ENCODE measurements at regions not wholly inside any gene's neighbourhood (a gene's known extent, or its start where the extent isn't known, plus 50 kb on each side); places are given as distances from the start of the nearest gene placed in this dataset.
A peak's percentile ranks its signal among the peaks of the same experiment; 100 is the strongest.
"Not testable (repeated sequence)": the region's sequence is repeated elsewhere in the genome, so short reads cannot be mapped to it uniquely, and the experiment has no call there.

DNA sequence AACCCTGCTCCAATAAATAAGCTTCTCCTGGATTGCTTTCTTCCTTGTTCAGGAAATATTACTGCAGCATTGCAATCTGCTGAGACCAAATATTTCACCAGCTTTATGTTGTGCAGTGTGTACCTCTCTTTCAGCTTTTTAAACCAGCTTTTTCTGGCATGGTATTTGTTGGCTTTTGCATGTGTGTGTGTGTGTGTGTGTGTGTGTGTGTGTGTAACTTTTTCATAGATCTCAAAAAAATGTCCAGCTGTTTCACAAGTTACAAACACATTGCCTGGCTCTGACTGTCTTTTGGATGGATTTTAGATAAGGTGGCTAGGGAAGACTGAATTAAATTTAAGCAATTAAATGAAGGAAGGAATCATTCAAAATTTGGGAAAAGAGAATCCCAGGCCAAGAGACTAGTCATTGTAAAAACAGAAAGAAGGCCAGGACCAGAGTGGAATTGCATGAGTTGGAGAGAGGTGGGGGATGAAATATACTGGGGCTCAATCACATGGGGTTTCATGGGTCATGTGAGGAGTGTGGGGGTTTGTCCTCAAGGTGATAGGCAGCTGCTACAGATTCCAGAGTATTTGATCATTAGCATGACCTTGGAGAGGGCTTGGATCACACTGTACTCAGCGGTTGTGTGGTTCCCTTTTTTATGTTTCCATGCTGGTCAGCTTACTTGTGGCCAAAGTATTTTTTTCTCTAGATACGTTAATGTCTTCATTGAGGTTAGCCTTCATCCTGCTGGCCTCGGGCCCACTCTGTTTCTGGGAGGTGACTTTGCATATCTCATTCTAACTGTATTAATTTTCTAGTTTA is 357.7 kb upstream of the BOD1L1 start:
- no peak for DNase-seq (ENCODE audit: low read depth, low spot score)

DNA sequence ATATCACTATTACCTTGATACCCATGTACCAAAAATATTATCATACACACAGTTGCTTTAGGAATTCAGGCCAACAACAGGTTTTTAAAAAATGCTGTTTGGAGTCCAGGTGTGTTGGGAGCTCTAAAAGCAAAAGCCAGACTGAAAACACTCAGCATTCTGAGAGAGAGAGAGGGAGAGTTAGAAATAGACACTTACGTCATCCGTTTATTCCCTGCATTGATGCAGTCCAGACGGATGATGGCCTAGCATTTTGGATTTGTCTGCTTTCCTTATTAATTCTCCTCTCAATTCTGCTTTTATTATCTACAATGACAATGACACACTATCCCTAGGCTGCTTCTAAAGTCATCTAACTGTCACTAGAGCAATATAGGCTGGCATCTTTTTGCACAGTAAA is 358.3 kb upstream of the BOD1L1 start:
- DNase-seq (ENCODE audit: low read depth, low spot score): no peak

DNA sequence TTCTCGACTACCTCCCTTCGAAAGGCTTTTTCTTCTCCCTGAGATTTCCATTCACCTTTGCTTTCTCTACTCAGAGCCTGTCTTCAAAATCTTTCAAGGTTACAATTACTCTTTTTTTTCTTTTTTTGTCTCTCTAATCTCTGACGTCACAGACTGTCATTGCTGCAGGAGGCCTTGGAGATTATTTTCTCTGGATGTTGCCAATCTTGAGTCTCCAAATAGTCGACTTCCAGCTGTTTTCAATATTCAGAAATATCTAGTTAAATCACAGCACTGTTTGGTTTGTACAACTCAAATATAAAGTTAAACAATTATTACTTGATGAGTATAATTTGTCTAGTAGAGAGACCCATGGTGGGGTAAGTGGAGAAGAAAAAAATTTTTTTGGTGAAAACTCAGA is 359.0 kb upstream of the BOD1L1 start:
- DNase-seq (ENCODE audit: low read depth, low spot score): no peak

DNA sequence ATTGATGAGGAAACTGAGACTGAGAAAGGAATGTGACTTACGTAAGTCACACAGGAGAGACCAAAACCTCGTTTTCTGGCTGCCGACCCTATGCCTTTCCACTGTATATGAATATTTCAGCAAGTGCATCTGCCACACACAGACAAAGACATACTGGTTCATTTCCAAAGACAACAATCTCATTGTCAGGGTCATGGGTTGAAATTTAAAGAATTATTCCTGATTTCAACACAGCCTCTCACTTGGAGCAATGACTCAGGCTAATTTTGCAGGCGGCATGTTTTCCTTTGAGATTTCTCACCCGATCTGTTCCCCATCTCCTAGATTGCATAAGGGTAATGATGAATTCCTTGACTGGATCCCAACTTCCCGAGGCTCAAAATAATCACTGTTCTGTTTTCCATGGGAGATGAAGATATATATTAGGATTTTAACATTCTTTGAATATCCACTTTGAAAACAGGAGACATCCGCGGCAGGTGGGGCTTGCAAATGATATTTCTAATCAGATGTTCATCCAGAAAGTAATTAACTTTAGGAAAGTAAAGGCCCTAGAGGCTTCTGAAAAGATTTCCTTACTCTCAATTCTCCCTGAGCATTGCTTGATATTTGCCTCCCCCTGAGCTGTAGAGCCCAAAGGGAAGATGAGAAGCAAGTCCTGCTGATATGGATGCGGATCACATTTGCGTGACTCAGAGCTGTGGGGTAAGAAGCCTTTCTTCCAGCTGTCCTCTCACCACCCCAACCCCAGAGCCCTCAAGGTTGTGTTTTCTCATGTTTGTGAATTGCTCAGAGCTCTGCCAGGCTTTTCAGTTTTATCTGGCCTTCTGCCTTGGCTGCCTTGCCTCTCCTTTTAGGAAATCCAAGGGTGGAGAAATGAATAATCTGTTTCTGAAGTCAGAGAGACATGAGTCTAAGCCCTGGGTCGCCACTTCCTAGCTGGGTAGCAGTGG is 361.1 kb upstream of the BOD1L1 start:
- DNase-seq (ENCODE audit: low read depth, low spot score): peak; percentile 93

DNA sequence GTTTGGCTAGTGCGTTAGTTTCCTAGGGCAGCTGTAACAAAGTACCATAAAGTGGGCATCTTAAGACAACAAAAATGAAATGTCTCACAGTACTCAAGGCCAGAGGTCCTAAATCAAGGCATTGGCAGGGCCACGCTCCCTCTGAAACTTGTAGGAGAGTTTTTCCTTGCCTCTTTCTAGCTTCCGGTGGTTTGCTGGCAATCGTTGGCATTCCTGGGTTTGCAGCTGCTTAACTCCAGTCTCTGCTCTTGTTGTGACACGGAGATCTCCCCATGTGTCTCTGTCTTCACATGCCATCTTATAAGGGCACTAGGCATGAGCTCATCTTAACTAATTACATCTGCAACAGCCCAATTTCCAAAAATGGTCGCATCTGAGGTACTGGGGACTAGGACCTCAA is 362.0 kb upstream of the BOD1L1 start:
- no peak for DNase-seq (ENCODE audit: low read depth, low spot score)

DNA sequence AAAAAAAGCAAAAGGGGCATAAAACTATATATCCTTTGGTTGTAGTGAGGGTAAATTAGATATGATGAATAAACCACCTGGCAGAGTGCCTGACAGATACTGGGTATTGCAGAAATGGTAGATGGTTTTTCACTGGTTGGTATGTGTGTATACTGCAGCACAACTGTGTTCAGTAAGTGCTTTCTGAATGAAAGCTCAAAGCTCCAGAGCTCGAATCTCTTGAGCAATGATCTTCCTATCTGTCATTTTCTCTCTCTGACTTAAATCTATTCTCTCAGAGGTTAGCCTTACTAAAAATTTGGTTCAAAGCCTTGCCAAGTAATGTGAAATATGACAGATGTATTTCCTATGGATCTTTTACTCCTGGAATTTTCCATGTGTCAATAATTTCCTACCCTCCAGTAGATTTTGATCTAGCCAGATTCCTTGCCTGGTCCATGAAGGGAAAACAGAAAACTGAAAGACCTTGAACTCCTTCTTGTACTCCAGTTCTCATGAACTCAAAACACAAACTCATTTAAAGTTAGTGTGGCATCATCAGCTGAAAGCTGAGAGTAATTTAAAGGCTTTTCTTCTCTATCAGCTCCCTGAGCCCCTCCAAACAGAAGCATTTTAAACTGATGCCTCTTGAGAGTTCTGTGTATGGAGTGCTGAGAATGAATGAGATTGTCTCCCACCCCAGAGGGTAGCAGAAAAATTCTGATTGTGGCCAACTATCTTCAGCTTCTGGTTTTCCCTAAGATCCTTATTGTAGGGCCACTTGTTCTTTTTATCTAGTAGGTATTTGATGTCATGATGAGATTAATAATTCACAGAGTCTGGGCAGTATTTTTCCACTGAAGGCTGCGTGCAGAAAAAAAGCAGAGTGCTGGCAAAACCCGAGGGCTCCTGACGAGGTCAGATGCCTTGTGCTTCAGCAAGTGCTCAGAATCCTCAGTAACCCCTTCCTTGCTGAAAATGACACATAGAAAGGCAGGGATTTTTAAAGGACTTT is 363.4 kb upstream of the BOD1L1 start:
- DNase-seq (ENCODE audit: low read depth, low spot score): no peak

DNA sequence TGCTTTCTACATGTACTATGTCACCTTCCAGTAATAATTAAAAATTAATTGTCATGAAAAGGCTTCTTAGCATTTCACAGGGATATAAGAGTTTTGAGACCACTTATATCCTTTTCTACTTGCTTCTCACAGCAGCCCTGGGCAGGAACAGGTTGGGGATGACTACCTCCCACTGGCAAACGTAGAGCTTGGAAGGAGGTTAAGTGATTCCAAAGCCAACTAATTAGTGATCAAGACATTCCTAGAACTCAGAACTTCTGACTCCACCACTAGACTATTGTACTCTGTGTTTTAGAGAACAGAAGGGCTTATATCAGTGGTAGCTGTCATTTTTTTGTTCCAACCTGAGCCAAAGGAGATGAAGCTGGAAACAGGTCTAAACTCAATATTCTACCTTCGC is 364.5 kb upstream of the BOD1L1 start:
- DNase-seq (ENCODE audit: low read depth, low spot score): no peak

DNA sequence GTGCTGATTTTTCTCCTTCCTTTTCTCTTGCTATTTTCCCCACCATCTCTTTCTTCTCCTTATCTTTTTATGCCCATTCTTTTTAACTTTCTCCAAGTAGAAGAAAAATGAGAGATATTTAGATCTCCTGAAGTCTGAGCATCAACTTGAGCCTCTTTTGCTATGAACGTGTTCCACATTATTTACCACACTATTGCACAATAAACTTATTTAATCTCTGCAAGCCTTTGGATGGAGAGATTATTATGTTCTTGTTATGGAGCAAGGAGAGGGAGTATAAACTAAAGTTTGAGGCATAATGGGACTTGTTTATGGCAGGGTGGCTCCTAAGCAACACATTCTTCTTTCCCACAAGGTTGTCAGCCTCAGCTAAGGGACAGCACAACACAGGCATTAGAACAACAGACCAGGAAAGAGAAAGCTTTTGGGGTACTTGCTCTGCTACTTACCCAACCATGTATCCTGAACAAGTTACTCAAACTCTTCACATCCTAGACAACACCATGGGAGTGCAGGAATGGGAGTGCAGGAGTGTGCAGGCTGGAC is 365.5 kb upstream of the BOD1L1 start:
- no peak for DNase-seq (ENCODE audit: low read depth, low spot score)

DNA sequence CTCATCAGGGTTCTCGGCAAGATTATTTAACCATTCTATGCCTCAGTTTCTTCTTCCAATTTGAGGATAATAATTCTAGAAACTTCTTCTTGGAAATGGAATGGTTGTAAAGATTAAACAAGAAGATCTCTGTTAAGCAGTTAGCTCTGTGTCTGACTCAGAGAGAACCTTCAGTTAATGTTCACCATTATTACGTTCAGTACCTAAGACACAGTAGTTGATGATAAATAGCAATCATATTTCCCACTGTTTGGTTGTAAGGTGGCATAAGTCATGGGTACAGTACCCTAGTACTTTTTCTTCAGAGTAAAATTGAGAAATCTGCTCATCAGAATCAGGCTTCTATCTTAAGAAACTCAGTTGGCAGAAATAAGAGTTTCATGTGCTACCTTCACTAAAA is 366.5 kb upstream of the BOD1L1 start:
- DNase-seq (ENCODE audit: low read depth, low spot score): no peak

DNA sequence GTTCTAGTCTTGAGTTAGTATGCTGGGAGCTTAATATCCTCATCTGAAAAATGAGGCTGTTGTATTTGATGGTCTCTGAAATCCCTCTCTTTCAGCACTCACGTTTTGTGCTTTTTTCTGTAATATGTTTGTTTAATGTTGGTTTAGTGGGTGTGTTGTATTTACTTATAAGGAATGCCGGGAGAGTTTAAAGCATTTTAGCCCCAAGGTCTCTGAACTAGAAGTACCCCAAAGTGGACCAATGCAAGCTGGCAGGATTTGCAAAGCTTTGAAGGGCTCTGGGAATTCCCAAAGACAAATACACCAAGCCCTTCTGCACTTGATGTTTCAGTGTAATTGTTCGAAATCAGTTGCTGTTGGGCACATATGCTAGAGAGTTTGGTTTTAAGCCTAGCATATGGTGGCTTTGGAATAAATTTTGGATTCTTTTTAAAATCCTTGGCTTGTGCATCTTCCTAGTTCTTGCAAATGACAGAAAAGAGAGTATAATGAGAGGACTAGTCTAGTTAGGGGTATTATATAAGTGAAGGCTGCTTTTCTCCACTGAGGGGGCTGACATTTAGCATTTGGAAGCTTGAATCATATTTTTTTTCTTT is 371.4 kb upstream of the BOD1L1 start:
- DNase-seq (ENCODE audit: low read depth, low spot score): no peak

DNA sequence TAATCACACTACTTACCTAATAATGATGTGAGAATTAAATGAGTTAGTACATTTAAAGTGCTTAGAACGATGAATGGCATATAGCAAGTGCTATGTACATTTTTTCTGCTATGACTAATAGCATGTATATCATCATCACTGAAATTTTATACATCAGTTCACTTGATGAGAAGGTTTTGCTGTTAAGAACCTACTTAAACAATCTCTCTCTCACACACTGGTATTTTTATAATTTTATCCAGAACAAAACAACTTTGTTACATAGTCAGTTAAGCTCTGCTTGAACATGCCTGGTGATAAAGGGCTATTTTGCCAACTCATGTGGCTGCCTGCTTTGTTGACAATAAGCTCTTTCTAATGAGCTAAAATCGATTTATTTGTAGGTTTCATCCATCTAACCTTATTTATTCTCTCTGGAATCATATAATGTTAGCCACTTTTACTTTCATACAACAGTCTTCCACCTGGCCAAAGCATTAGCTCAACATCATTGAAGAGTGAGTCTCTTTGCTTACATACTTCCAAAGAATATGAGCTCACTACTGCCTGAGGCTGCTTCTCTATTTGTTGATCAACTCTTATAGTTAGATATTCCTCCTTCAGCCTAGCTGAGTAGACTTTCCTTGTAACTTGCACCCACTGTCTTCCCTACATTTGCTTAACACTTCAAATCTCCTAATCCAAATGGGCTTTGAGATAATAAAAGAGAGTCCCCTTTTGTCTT is 372.7 kb upstream of the BOD1L1 start:
- no peak for DNase-seq (ENCODE audit: low read depth, low spot score)

DNA sequence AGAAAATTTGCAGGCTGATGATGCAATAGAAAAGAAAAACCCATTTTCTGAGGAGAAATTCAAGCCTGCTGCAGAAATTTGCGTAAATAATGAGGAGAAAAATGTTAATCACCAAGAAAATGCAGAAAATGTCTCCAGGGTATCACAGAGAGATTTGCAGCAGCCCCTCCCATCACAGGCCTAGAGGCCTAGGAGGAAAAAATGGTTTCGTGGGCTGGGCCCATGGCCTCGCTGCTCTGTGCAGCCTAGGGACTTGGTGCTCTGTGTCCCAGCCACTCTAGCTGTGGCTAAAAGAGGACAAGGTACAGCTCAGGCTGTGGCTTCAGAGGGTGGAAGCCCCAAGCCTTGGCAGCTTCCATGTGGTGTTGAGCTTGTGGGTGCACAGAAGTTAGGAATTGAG is 374.8 kb upstream of the BOD1L1 start:
- not testable (repeated sequence) for DNase-seq (ENCODE audit: low read depth, low spot score)

DNA sequence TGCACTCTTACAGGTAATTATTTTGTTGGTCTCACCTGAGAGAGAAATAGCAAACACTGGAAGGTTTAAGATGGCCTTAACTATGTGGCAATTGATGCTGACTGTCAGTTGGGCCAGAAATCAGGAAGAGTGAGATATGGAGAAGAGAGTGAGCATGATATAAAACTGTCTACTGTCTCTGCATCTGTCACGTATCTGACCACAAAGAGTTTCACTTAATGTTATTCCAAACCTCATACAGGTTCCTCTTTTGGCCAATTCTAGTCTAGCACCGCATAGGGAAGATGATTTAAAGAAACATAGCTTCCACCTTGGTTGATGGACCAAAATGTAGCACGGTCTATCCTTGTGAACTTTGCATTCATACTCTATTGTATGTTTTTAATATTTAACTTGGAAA is 381.0 kb upstream of the BOD1L1 start:
- no peak for DNase-seq (ENCODE audit: low read depth, low spot score)

DNA sequence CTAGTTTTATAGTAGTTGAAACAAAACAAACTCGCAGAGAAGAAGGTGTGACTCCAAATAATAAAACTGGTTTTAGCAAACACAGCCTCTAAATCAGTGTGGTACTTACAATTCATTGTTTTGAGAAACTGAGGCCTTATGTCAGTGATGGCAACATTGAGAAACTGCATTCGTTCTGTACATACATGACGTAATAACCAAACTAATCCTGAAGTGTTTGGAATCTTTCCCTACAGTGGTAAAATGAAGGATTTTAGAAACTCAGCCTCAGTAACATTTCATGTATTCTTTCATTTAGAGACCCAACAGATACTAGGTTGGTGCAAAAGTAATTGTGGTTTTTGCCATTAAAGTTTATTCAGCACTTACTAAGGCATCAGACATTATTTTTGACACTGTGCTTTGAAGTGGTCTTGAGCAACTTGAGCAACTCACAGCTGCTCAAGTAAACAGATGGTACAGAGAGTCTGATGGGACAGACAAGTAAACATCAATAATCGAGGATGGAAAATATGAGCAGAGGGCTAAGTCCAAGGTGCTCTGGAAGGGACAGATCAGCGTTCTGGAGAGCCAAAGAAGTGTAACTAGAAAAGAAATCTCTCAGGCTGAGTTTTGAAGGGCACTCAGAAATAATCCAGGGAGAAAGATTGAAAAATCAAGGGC is 390.8 kb upstream of the BOD1L1 start:
- DNase-seq (ENCODE audit: low read depth, low spot score): no peak

DNA sequence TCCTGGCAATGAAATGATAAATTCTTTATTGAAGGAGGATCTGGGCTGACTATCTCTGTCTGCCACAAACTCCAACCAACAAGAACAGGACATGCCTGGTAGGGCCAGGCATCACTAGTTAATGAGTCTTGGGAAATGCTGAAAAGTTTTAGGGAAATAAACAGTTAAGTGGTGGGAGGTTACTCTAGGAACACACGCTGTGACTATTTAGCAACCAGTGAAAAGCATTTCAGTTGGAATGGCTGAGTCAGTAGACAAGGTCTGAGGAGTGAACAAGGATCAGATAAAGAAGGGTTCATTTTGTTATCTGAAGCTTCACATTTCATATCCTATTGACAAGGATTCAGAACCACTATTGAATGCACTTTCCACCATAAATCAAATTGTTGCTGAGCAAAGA is 394.9 kb upstream of the BOD1L1 start:
- DNase-seq (ENCODE audit: low read depth, low spot score): no peak

DNA sequence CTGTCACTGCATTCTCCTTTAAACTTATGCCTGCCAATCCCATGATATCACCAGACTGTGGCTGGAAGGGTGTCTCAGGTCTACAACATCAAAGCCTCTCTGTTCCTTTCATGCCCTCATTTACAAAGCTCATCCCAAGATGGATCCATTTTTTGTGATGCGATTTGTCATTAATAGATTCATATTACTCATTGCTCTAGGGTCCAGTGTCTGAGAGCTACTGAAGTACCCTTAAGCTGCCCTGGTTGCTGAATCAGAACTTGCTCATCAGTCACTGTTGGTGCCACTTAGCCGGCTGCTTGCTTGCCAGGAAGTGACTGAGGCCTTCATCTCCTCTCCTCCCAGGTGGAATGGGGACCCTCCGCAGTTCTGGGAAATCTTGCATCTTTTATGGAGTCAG is 395.5 kb upstream of the BOD1L1 start:
- no peak for DNase-seq (ENCODE audit: low read depth, low spot score)

DNA sequence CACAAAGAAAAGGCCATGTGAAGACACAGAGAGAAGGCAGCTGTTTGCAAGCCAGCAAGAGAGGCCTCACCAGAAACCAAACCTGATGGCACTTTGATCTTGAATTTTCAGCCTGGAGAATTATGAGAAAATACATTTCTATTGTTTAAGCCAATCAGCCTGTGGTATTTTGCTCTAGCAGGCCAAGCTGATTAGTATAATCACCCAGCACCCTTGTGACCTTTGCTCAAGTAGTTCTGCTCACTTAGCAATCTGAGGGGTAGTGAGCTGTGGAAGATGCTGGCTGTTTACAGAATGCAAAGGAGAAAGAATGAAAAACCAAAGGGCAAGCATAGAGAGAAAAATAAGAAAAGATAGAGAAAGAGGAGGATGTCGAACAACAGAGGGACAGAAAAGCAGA is 396.4 kb upstream of the BOD1L1 start:
- DNase-seq (ENCODE audit: low read depth, low spot score): no peak

DNA sequence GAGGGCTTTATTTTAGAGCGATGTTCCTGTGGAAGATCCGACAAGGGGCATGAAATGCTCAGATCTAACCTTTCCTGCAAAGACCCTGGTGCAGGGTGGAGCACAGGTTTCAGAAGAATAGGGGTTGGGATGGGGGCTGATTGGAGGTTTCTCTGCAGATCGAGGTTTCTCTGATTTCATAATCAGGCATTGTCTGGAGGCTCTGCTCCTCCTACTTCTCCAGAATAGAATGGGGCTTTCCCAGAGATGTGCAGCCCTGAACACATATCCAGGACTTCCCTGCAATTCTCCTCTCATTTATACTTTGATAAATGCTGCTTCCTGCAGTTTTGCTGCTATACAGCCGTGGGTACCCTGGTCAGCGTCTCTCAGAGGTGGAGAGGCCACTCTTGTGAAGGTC is 397.6 kb upstream of the BOD1L1 start:
- DNase-seq (ENCODE audit: low read depth, low spot score): no peak

DNA sequence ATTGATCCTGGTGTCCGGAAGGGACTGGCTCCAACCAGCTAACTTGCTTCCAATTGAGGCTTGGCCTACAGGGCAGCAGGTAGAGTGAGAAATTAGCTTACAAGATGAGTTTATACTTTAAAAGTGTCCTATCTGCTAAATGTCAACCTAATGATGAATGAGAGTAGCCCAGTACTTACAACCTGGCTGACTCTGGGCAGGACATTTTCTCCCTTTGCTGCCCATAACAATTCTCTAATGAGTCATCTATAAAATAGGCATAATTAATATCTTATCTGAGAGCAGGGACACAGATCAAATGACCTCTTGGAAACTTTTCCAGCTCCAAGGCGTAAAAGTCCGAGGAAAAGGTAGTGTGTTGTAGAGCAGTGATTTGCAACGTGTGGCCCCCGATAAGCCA is 398.4 kb upstream of the BOD1L1 start:
- DNase-seq (ENCODE audit: low read depth, low spot score): no peak

DNA sequence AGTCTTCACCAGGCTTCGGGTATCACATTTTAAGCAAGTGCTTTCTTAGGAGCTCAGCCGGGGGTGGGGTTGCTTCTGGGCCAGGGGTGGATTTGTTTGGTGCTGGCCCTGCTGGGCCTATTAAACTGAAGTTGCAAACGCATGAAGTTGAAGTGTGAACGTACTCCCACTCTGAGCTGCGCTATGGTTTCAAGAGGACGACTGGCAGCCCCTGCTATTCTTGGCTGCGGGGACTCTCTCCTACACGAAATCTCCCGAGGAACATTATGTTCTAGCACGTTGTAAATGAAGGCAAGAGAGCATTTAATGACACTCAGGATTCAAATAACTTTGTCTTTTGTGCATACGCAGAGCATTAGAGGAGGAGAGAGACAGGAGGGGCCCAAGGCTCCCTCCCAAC is 401.3 kb upstream of the BOD1L1 start:
- DNase-seq (ENCODE audit: low read depth, low spot score): no peak
